Right atrium auricular region (tissue), 2 donors: ENCODE measurements at regions not wholly inside any gene's neighbourhood (a gene's known extent, or its start where the extent isn't known, plus 50 kb on each side); places are given as distances from the start of the nearest gene placed in this dataset.
A peak's percentile ranks its signal among the peaks of the same experiment; 100 is the strongest.

Source experiments
- DNase-seq: peaks from one replicate; pipeline ENCODE4 v3.0.0-alpha.2; 2019; ENCODE audit warnings: low spot score
- H3K27ac ChIP-seq, 2 donors: fragments of 200-600 bp; sonication (generic); 1 replicate in 1 of 2; 2 replicates in 1 of 2; pipeline ENCODE4 v1.5.1; 2016 to 2019
- H3K27me3 ChIP-seq, 2 donors: fragments of 200-600 bp; sonication (generic); one replicate each; pipeline versions ENCODE4 v1.5.1 to v1.6.0; 2017 to 2019
- H3K36me3 ChIP-seq: fragments of 200-600 bp; sonication (generic); one replicate; pipeline ENCODE4 v1.5.1; 2016
- H3K4me1 ChIP-seq, 2 donors: fragments of 200-600 bp; sonication (generic); one replicate each; pipeline versions ENCODE4 v1.5.1 to v1.6.0; 2017 to 2019
- H3K4me3 ChIP-seq, 2 donors: fragments of 200-600 bp; sonication (generic); 1 replicate in 1 of 2; 2 replicates in 1 of 2; pipeline ENCODE4 v1.5.1; 2017 to 2019; ENCODE audit warnings: mild to moderate bottlenecking in 1 of 2, moderate library complexity in 1 of 2
- H3K9me3 ChIP-seq, 2 donors: fragments of 200-600 bp; sonication (generic); one replicate each; pipeline ENCODE4 v1.5.1; 2019
- CTCF ChIP-seq, 2 donors: fragments of 200-600 bp; sonication (generic); IDR thresholded peaks; one replicate each; pipeline ENCODE4 v1.5.1; 2019; ENCODE audit warnings: antibody characterized with exemption in 2 of 2

- Histone ChIP-seq H3K4me1 (no peaks in the 10 kb centered on the region), H3K27ac (no peak overlapping the region), H3K9me3 (no peaks in the 10 kb centered on the region), H3K27me3 (no peaks in the 10 kb centered on the region), H3K4me3 (no peak overlapping the region), H3K36me3 (no peaks in the 10 kb centered on the region)
- DNase-seq: peak; percentile 74
- peak; percentile 18 to 67 for TF ChIP-seq CTCF (IDR thresholded peaks at IDR 0.05)
Measured at GRCh38 chr12:102702447-102703114, 214.5 kb downstream of the PAH start.

- H3K27me3 ChIP-seq: no peaks in the 10 kb centered on the region
- TF ChIP-seq CTCF (IDR thresholded peaks at IDR 0.05): no peak
- no peak overlapping the region for H3K27ac ChIP-seq
- no peaks in the 10 kb centered on the region for H3K4me1 ChIP-seq
- H3K9me3 ChIP-seq: peaks cover 0 to 3% of the 10 kb centered on the region in 2 donors
- DNase-seq: no peak
- H3K36me3 ChIP-seq: no peaks in the 10 kb centered on the region
- no peak overlapping the region for H3K4me3 ChIP-seq
Measured at GRCh38 chr12:102696045-102696444, 215.7 kb upstream of the IGF1 start.

- H3K4me3 ChIP-seq: no peak overlapping the region
- no peak for DNase-seq
- no peaks in the 10 kb centered on the region for H3K36me3 ChIP-seq
- peaks cover 0 to 3% of the 10 kb centered on the region in 2 donors for H3K9me3 ChIP-seq
- no peaks in the 10 kb centered on the region for H3K27me3 ChIP-seq
- TF ChIP-seq CTCF (IDR thresholded peaks at IDR 0.05): no peak
- H3K4me1 ChIP-seq: no peaks in the 10 kb centered on the region
- H3K27ac ChIP-seq: no peak overlapping the region
Measured at GRCh38 chr12:102694903-102695302, 214.5 kb upstream of the IGF1 start.

- H3K9me3 ChIP-seq: peaks cover 0 to 3% of the 10 kb centered on the region in 2 donors
- no peak for TF ChIP-seq CTCF (IDR thresholded peaks at IDR 0.05)
- H3K27me3 ChIP-seq: no peaks in the 10 kb centered on the region
- no peak overlapping the region for H3K27ac ChIP-seq
- H3K4me1 ChIP-seq: no peaks in the 10 kb centered on the region
- H3K4me3 ChIP-seq: no peak overlapping the region
- DNase-seq: no peak
- H3K36me3 ChIP-seq: no peaks in the 10 kb centered on the region
Measured at GRCh38 chr12:102691773-102692555, 211.6 kb upstream of the IGF1 start.

- H3K27ac ChIP-seq: no peak overlapping the region
- H3K4me3 ChIP-seq: no peak overlapping the region
- no peaks in the 10 kb centered on the region for H3K36me3 ChIP-seq
- H3K4me1 ChIP-seq: no peaks in the 10 kb centered on the region
- H3K27me3 ChIP-seq: no peaks in the 10 kb centered on the region
- DNase-seq: no peak
- H3K9me3 ChIP-seq: no peaks in the 10 kb centered on the region
- TF ChIP-seq CTCF (IDR thresholded peaks at IDR 0.05): no peak
Measured at GRCh38 chr12:102690253-102690652, 209.9 kb upstream of the IGF1 start.
